ENCODE measurements at regions not wholly inside any gene's neighbourhood (a gene's known extent, or its start where the extent isn't known, plus 50 kb on each side); places are given as distances from the start of the nearest gene placed in this dataset.

DNA sequence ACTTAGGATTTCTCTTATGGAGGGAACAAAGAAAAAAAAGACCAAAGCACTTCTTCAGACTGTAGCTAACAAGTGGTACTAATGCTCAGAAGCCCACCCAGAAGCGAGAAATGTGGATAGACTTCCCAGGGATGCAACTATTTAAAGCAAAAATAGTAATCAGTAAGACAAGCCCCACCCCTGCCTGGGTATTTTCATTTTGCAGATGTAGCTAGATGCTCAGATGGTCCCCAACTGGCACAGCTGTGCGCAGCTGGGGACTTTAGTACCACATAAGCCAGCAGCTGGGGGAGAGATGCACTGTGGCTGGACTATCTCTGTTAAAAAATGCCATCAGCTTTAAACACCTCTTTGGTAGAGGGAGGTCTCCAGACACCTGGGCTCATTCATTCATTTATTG lies 77.8 kb upstream of the SPAG17 start:
- FAIRE-seq (no peak), DNase-seq (ENCODE audit: low read depth) (no peak)
- H3K4me1 ChIP-seq (ENCODE audit: insufficient read depth, low read length), result no peaks in the 10 kb centered on the region
- Mint-ChIP-seq H3K27me3 (ENCODE audit: low read depth, unreplicated experiment) (peaks cover 2% of the 10 kb centered on the region), H3K36me3 (ENCODE audit: low read depth, unreplicated experiment) (no peaks in the 10 kb centered on the region), H3K27ac (ENCODE audit: unreplicated experiment) (no peak overlapping the region), H3K9me3 (ENCODE audit: unreplicated experiment) (no peaks in the 10 kb centered on the region), H3K4me3 (ENCODE audit: unreplicated experiment) (no peak overlapping the region), H3K4me1 (ENCODE audit: low read depth, unreplicated experiment) (peaks cover 6% of the 10 kb centered on the region)
- no peaks in the 10 kb centered on the region for H3K9me3 ChIP-seq (ENCODE audit: insufficient read depth, low read depth, low read length)
- H3K79me2 ChIP-seq (ENCODE audit: insufficient read depth, low read length), result no peaks in the 10 kb centered on the region
- H3K4me2 ChIP-seq (ENCODE audit: low read length), result no peak overlapping the region
- TF ChIP-seq, protein P1, sequence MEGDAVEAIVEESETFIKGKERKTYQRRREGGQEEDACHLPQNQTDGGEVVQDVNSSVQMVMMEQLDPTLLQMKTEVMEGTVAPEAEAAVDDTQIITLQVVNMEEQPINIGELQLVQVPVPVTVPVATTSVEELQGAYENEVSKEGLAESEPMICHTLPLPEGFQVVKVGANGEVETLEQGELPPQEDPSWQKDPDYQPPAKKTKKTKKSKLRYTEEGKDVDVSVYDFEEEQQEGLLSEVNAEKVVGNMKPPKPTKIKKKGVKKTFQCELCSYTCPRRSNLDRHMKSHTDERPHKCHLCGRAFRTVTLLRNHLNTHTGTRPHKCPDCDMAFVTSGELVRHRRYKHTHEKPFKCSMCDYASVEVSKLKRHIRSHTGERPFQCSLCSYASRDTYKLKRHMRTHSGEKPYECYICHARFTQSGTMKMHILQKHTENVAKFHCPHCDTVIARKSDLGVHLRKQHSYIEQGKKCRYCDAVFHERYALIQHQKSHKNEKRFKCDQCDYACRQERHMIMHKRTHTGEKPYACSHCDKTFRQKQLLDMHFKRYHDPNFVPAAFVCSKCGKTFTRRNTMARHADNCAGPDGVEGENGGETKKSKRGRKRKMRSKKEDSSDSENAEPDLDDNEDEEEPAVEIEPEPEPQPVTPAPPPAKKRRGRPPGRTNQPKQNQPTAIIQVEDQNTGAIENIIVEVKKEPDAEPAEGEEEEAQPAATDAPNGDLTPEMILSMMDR (IDR thresholded peaks at IDR 0.05; ENCODE audit: insufficient read depth, low read depth, low read length), result no peak
- no peak for TF ChIP-seq EZH2 (IDR thresholded peaks at IDR 0.05; ENCODE audit: insufficient read depth, low read length)
- no peak overlapping the region for H3K9ac ChIP-seq (ENCODE audit: low read length)
- no peak overlapping the region for H2AFZ ChIP-seq (ENCODE audit: low read depth, low read length)
- peaks cover 2% of the 10 kb centered on the region for H3K27me3 ChIP-seq (ENCODE audit: insufficient read depth, low read length)
- H3K27ac ChIP-seq (ENCODE audit: low read depth, low read length), result no peak overlapping the region
- H4K20me1 ChIP-seq (ENCODE audit: insufficient read depth, low read length), result no peaks in the 10 kb centered on the region
- H3K4me3 ChIP-seq (ENCODE audit: insufficient read depth, low read depth, low read length), result no peak overlapping the region
- no peaks in the 10 kb centered on the region for H3K36me3 ChIP-seq (ENCODE audit: insufficient read depth, low read length)

DNA sequence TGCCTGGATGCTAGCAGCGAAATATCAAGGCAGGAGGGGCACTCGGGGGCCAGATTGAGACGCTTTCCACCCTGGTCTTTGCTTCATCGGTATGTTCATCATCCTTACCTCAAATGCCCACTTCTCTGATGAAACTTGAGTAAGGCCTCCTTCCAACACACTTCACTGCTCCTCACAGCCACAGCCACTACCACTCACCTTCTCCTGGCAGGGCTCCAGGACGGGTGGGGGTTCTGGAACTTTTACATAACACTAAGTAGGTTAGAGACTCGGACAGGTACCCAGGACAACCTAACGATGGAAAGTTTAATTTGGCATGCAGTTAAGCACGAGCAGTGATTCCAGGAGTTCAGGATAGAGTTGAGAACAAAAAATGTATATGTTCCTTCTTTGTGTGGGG lies 73.9 kb upstream of the SPAG17 start:
- Mint-ChIP-seq H3K9me3 (ENCODE audit: unreplicated experiment) (no peaks in the 10 kb centered on the region), H3K4me1 (ENCODE audit: low read depth, unreplicated experiment) (peaks cover 15% of the 10 kb centered on the region)
- DNase-seq (ENCODE audit: low read depth), result no peak

DNA sequence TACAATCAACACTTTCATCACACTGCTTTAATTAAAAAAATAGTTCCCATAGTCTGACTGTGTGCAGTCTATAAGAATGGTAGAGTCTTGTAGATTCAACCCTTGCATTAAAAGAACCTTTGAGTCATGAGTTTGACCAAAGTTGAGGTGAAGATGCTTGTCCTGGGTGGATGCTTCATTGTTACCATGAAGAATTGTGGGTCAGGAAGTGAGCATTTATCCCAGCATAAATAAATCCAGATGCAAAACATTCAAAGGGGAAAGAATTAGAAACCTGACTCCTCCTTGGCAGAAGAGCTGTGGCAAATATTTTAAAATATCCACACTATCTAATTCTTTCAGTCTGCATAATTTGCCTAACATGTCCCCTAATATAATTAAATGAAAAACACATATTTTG lies 72.9 kb upstream of the SPAG17 start:
- Mint-ChIP-seq H3K4me1 (ENCODE audit: low read depth, unreplicated experiment) (peaks cover 18% of the 10 kb centered on the region), H3K27me3 (ENCODE audit: low read depth, unreplicated experiment) (peaks cover 2% of the 10 kb centered on the region), H3K9me3 (ENCODE audit: unreplicated experiment) (no peaks in the 10 kb centered on the region), H3K4me3 (ENCODE audit: unreplicated experiment) (no peak overlapping the region), H3K36me3 (ENCODE audit: low read depth, unreplicated experiment) (no peaks in the 10 kb centered on the region), H3K27ac (ENCODE audit: unreplicated experiment) (no peak overlapping the region)
- H3K27me3 ChIP-seq (ENCODE audit: insufficient read depth, low read length), result peaks cover 2% of the 10 kb centered on the region
- no peaks in the 10 kb centered on the region for H3K79me2 ChIP-seq (ENCODE audit: insufficient read depth, low read length)
- no peaks in the 10 kb centered on the region for H3K36me3 ChIP-seq (ENCODE audit: insufficient read depth, low read length)
- FAIRE-seq (no peak), DNase-seq (ENCODE audit: low read depth) (no peak)
- H2AFZ ChIP-seq (ENCODE audit: low read depth, low read length), result no peak overlapping the region
- no peak for TF ChIP-seq EZH2 (IDR thresholded peaks at IDR 0.05; ENCODE audit: insufficient read depth, low read length)
- TF ChIP-seq, protein P1 (IDR thresholded peaks at IDR 0.05; ENCODE audit: insufficient read depth, low read depth, low read length), result no peak
- H3K27ac ChIP-seq (ENCODE audit: low read depth, low read length), result no peak overlapping the region
- no peaks in the 10 kb centered on the region for H3K4me1 ChIP-seq (ENCODE audit: insufficient read depth, low read length)
- H3K4me3 ChIP-seq (ENCODE audit: insufficient read depth, low read depth, low read length), result no peak overlapping the region
- H3K4me2 ChIP-seq (ENCODE audit: low read length), result no peak overlapping the region
- no peak overlapping the region for H3K9ac ChIP-seq (ENCODE audit: low read length)
- no peaks in the 10 kb centered on the region for H3K9me3 ChIP-seq (ENCODE audit: insufficient read depth, low read depth, low read length)
- H4K20me1 ChIP-seq (ENCODE audit: insufficient read depth, low read length), result no peaks in the 10 kb centered on the region

More for the DNA sequence above, 73.9 kb upstream of the SPAG17 start:
- no peaks in the 10 kb centered on the region for H4K20me1 ChIP-seq (ENCODE audit: insufficient read depth, low read length)
- H3K4me3 Mint-ChIP-seq (ENCODE audit: unreplicated experiment), result no peak overlapping the region
- H3K27ac ChIP-seq (ENCODE audit: low read depth, low read length), result no peak overlapping the region
- H3K27me3 Mint-ChIP-seq (ENCODE audit: low read depth, unreplicated experiment), result peaks cover 2% of the 10 kb centered on the region
- no peak overlapping the region for H3K4me3 ChIP-seq (ENCODE audit: insufficient read depth, low read depth, low read length)
- TF ChIP-seq, protein P1 (IDR thresholded peaks at IDR 0.05; ENCODE audit: insufficient read depth, low read depth, low read length), result no peak
- no peak for TF ChIP-seq EZH2 (IDR thresholded peaks at IDR 0.05; ENCODE audit: insufficient read depth, low read length)
- H3K4me2 ChIP-seq (ENCODE audit: low read length), result no peak overlapping the region
- no peak overlapping the region for H3K9ac ChIP-seq (ENCODE audit: low read length)
- no peaks in the 10 kb centered on the region for H3K36me3 ChIP-seq (ENCODE audit: insufficient read depth, low read length)
- H3K79me2 ChIP-seq (ENCODE audit: insufficient read depth, low read length), result no peaks in the 10 kb centered on the region
- no peak overlapping the region for H2AFZ ChIP-seq (ENCODE audit: low read depth, low read length)
- no peak for FAIRE-seq
- H3K4me1 ChIP-seq (ENCODE audit: insufficient read depth, low read length), result no peaks in the 10 kb centered on the region
- H3K9me3 ChIP-seq (ENCODE audit: insufficient read depth, low read depth, low read length), result no peaks in the 10 kb centered on the region
- no peak overlapping the region for H3K27ac Mint-ChIP-seq (ENCODE audit: unreplicated experiment)
- no peaks in the 10 kb centered on the region for H3K36me3 Mint-ChIP-seq (ENCODE audit: low read depth, unreplicated experiment)
- H3K27me3 ChIP-seq (ENCODE audit: insufficient read depth, low read length), result peaks cover 2% of the 10 kb centered on the region

Data from astrocyte (in vitro differentiated cells and primary cell).